Left cardiac atrium (tissue), 4 donors: ENCODE measurements at regions not wholly inside any gene's neighbourhood (a gene's known extent, or its start where the extent isn't known, plus 50 kb on each side); places are given as distances from the start of the nearest gene placed in this dataset.
"Not testable (repeated sequence)": the region's sequence is repeated elsewhere in the genome, so short reads cannot be mapped to it uniquely, and the experiment has no call there.

Experiments used
- ATAC-seq, 2 donors: fragments of 200-7000 bp; cut with Tn5 transposase; one replicate each; pipeline ENCODE4 v1.9.1; 2020; ENCODE audit warnings: mild to moderate bottlenecking in 2 of 2, moderate library complexity in 2 of 2
- DNase-seq: peaks from one replicate; pipeline ENCODE4 v3.0.0-alpha.2; 2020
- intact Hi-C, 2 donors: fragments of 100-400 bp; cut with DNase I; formaldehyde crosslinking; loops; one replicate each; pipeline versions ENCODE4 v1.14.1 to v1.15.1; 2022 to 2023
- donor health status: DM: no; HTN: yes; CAD: no.
- donor health status: DM: no; HTN: yes; CAD: no; lungs with severe emphysema.
- donor health status: DM: yes; HTN: yes; CAD: no.
- donor health status: Dilated cardiomyopathy.

GRCh38 chr4:160562661-160563060 lies 1459.8 kb downstream of the RAPGEF2 start:
- intact Hi-C loops, result no loop called here
- DNase-seq, result no peak

DNA sequence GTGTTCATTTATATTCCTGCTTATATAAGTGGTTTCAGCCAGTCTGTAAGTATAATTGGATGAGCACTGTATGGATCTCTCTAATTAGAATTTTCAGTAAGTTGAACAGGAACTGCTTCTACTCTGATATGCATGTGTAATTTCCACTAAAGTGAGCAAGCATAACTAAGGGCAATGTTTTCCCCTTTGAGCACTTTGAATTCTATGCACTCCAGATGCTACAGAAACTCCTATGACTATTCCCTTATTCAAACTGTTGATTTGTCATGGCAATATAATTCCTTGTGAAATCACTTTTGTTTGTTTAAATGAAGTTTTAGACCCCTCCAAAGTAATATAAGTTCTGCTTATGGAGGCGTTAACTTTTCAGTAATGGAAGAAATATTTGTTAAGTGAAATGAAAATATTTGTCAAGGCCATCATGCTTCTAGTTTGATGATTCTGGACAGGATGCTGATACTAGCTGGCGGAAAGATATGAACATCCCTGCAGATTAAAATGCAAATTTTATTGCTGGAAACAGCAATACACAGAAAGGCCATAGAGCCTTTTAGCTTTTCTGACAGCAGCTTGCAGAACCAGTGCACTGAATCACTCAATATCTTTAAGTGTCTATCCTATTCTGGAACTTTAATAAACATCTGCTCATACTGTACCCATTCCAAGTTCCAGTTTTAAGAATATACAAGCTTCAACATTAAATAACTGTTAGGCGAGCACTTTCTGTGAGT lies 1460.8 kb downstream of the RAPGEF2 start:
- intact Hi-C loops, result no loop called here
- DNase-seq (no peak), ATAC-seq (no peak)

More at GRCh38 chr4:160562661-160563060, 1459.8 kb downstream of the RAPGEF2 start:
- no peak for ATAC-seq

DNA sequence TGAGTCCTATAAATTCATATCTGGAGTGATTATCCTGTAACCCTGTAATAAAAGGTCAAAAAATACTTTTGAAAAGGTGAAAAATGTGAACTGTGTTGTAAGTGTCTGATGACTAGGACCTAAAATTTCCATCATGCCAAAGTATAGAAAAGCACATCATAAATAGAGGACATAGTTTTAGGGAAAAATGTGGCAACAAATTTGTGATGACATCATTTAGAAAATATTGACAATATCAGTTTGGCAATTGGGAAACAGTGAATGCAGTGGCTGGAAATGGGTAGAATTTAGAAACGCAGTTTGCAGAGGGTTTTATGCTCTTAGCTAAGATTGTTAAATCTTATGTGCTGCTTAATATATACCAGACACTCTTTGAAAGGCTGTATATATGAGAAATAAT lies 1464.8 kb downstream of the RAPGEF2 start:
- intact Hi-C loops, result no loop called here
- DNase-seq, result no peak
- ATAC-seq, result no peak

- DNase-seq (no peak), ATAC-seq (no peak)
- intact Hi-C loops, result no loop called here
These were observed 1467.4 kb downstream of the RAPGEF2 start for GRCh38 chr4:160570271-160570670.

DNA sequence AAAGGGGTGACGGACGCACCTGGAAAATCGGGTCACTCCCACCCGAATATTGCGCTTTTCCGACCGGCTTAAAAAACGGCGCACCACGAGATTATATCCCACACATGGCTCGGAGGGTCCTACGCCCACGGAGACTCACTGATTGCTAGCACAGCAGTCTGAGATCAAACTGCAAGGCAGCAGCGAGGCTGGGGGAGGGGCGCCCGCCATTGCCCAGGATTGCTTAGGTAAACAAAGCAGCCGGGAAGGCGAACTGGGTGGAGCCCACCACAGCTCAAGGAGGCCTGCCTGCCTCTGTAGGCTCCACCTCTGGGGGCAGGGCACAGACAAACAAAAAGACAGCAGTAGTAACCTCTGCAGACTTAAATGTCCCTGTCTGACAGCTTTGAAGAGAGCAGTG lies 1471.4 kb downstream of the RAPGEF2 start:
- DNase-seq, intact Hi-C loops, ATAC-seq: not testable (repeated sequence)

DNA sequence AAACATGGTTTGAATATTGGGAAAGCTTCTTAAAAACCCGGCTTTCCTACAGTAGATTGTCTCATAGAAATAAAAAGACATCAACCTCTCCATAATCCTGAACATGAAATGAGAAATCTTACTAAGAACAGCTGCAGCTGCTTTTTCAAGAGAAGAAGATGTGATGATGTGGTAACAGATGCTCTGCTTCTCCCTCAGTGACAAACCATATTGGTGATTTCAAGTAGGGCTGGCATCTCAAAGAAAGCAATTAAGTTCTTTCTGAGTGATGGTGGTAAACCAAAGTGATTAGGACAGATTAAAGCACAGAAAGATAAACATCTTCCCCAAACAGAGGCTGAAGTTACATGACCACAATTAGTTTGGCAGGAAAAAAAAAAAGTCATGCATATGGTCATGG lies 1477.7 kb downstream of the RAPGEF2 start:
- no peak for DNase-seq
- intact Hi-C loops, result no loop called here
- ATAC-seq, result no peak

DNA sequence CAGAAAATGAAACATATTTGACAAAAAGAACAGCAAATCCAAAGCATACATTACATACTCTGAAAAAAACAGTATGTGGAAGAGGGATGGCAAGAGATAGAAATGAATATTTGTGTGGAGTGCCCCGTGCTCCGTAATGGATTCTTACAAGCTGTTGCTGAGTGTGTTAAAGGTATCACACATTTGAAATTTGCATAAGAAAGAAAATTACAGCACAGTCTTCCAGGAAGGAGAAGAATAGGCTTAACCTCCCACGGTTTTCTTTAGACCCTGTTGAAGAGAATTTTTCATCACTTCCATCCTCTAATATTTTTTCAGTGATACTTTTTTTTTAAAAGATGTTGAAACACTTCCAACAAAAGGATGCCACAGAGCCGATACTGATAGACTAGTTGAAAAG lies 1489.4 kb downstream of the RAPGEF2 start:
- no peak for DNase-seq
- intact Hi-C loops, result no loop called here
- ATAC-seq, result no peak

DNA sequence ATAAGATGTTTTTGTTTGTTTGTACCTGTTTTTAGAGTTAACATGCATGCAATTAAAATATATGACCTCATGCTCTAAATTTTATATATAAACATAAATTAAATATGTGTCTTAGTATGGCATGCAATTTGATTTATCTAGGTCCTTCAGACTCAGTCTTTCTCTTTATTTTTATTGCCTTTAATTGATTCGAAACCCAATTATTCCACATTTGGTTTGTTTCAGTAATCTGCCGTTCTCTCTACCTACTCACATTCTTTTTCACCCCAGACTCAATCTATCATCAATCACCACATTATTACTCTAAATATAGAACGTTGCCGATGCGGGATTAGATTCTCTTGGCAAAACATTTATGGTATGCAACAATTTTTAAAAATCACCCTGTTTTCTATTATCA lies 1492.8 kb downstream of the RAPGEF2 start:
- intact Hi-C loops, result no loop called here
- ATAC-seq, result no peak
- DNase-seq, result no peak

- DNase-seq (no peak), ATAC-seq (no peak)
- intact Hi-C loops, result no loop called here
These were observed 1501.7 kb downstream of the RAPGEF2 start for GRCh38 chr4:160604541-160604940.

GRCh38 chr4:160611181-160611580 lies 1508.3 kb downstream of the RAPGEF2 start:
- intact Hi-C loops, result no loop called here
- DNase-seq (no peak), ATAC-seq (no peak)

DNA sequence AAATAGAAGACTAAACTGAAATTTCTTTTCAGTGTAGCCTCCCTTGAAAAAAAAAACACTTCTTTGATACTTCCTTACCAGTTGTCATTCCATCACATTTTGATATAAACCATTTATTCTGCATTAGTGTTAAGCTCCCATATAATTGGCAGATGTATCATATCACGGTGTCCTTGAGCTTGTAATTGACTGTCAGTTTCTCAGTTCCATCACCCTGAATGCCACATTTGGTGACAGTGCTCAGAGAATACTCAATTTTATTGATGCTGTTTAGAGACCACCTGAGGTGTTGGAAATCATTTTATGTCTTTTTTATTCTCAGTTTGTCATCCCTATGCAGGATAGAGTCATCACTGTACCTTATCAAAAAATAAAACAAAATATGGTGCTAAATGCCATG lies 1528.2 kb downstream of the RAPGEF2 start:
- DNase-seq, result no peak
- intact Hi-C loops, result no loop called here
- ATAC-seq, result no peak

- ATAC-seq (no peak), DNase-seq (no peak)
- intact Hi-C loops, result no loop called here
These were observed 1511.0 kb downstream of the FSTL5 start for GRCh38 chr4:160652790-160653189.

GRCh38 chr4:160675550-160675949 lies 1488.2 kb downstream of the FSTL5 start:
- ATAC-seq, result no peak
- no peak for DNase-seq
- intact Hi-C loops, result no loop called here

DNA sequence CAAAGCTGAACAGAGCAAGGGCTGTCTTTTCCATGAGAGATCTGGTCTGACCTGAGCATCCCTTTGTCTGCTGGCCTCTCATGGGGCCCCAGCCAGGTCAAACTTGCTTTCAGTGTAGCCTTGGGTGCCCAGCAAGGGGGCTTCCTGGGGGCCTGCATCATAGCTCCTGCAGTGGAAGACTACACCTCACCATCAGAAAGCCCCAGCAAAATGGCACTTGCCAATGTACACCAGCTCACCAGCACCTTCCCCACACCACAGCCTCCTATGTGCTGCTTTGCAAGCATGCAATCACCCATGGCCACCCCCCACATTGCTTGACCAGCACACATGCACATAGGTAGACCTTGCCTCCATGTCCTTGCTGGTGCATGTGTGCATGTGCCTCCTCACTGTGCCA lies 1478.1 kb downstream of the FSTL5 start:
- intact Hi-C loops, result no loop called here

GRCh38 chr4:160701671-160702070 lies 1462.1 kb downstream of the FSTL5 start:
- ATAC-seq (no peak), DNase-seq (no peak)
- intact Hi-C loops, result no loop called here

More for the DNA sequence above, 1478.1 kb downstream of the FSTL5 start:
- DNase-seq, result no peak
- no peak for ATAC-seq

GRCh38 chr4:160709026-160709425 lies 1454.8 kb downstream of the FSTL5 start:
- DNase-seq, result no peak
- ATAC-seq, result no peak
- intact Hi-C loops, result no loop called here

DNA sequence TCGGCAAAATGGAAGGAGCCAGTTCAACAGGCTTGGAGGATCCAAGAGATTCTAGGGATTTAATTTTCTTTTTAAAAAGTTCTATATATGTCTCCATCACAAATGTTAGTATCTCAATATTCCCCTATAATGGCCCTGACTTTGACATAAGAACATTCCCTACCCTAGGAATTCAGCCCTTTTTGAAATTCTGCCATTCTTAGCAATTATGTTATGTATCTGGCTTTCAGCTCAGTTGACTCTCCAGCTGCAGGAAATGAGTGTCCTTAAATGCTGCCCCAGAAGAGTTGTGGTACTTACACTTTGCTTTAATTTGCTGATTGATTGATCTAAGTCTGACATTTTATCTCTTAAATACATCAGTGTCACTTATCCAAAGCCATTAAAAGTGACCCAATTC lies 1454.3 kb downstream of the FSTL5 start:
- intact Hi-C loops, result no loop called here
- DNase-seq, result no peak
- ATAC-seq, result no peak

DNA sequence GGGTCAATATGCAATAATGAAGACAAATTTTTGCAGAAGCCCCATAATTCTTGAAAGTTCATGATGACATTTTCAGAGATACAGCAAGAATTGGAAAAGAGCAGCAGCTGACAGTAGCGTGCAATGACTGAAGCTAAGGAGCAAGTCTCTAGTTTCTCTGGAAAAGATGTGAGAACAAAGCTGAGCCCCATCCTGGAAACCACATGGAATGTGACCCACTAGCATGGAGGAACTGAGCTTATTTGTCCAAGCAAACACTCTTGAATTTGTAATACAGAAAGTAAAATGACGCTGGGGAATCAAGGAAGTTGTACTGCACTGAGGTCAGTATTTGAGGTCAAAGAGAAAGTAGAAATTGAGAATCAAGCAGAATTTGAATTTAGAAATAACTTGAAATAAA lies 1447.2 kb downstream of the FSTL5 start:
- intact Hi-C loops, result no loop called here
- DNase-seq (no peak), ATAC-seq (no peak)

- DNase-seq (no peak), ATAC-seq (no peak)
- intact Hi-C loops, result no loop called here
These were observed 1446.0 kb downstream of the FSTL5 start for GRCh38 chr4:160717848-160718247.

DNA sequence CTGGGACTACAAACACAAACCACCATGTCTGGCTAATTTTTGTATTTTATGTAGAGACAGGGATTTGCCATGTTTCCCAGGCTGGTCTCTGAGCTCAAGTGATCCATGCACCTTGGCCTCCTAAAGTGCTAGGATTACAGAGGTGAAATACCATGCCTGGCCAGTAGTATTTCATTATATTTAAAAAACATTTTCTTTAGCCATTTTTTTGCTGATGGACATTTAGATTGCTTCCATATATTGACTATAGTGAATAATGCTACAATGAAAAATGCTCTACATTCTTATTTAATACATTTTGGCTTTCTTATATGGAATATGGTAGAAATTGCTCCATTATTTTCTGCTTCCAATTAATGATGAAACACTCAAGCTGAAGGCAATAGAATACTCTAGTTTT lies 1439.7 kb downstream of the FSTL5 start:
- no peak for DNase-seq
- ATAC-seq, result no peak
- intact Hi-C loops, result no loop called here

- ATAC-seq (no peak), DNase-seq (no peak)
- intact Hi-C loops, result no loop called here
These were observed 1418.7 kb downstream of the FSTL5 start for GRCh38 chr4:160745126-160745525.

GRCh38 chr4:160746585-160746984 lies 1417.2 kb downstream of the FSTL5 start:
- ATAC-seq, intact Hi-C loops, DNase-seq: not testable (repeated sequence)
